ENCODE measurements at regions not wholly inside any gene's neighbourhood (a gene's known extent, or its start where the extent isn't known, plus 50 kb on each side); places are given as distances from the start of the nearest gene placed in this dataset.

- TF ChIP-seq CTCF (IDR thresholded peaks at IDR 0.05; ENCODE audit: borderline replicate concordance, extremely low read depth, low read length, poor library complexity, severe bottlenecking): no peak
- TF ChIP-seq EZH2 (IDR thresholded peaks at IDR 0.05; ENCODE audit: borderline replicate concordance, low read depth, low read length, severe bottlenecking): no peak
These were observed 111.2 kb upstream of the KIAA1217 start for GRCh38 chr10:24097751-24098207.

All from DND-41 (cell line).